SK-N-MC (cell line): ENCODE measurements at regions not wholly inside any gene's neighbourhood (a gene's known extent, or its start where the extent isn't known, plus 50 kb on each side); places are given as distances from the start of the nearest gene placed in this dataset.

Source experiments
- DNase-seq: peaks from one replicate; pipeline ENCODE4 v3.0.0-alpha.2; 2011; ENCODE audit warnings: low read depth, low spot score
- H3K27ac ChIP-seq: fragments of 200-600 bp; sonication (generic); 2 replicates; pipeline ENCODE4 v1.5.1; 2016; ENCODE audit warnings: mixed run types
- H3K36me3 ChIP-seq: fragments of 200-600 bp; sonication (generic); 2 replicates; pipeline ENCODE4 v1.6.1; 2017; ENCODE audit warnings: antibody characterized with exemption, low read length, mixed read lengths; ENCODE audit not compliant: insufficient read depth
- H3K4me3 ChIP-seq: fragments of 200-600 bp; sonication (generic); 2 replicates; pipeline ENCODE4 v1.5.1; 2016
- H3K9ac ChIP-seq: fragments of 200-600 bp; sonication (generic); 2 replicates; pipeline ENCODE4 v1.8.0; 2017; ENCODE audit warnings: mixed run types, mixed read lengths; ENCODE audit not compliant: insufficient read length
- H3K9me3 ChIP-seq: fragments of 200-600 bp; sonication (generic); 2 replicates; pipeline ENCODE4 v1.6.1; 2017; ENCODE audit warnings: low read depth, mild to moderate bottlenecking, antibody characterized with exemption, low read length, moderate library complexity, mixed read lengths
- EZH2 ChIP-seq: fragments of 200-600 bp; sonication (generic); IDR thresholded peaks from one replicate; pipeline ENCODE4 v1.6.1; 2017; ENCODE audit warnings: antibody characterized with exemption
- FOXP2 ChIP-seq: optimal IDR thresholded peaks from 2 replicates; pipeline ENCODE3; 2011; ENCODE audit warnings: mild to moderate bottlenecking, moderate library complexity; ENCODE audit not compliant: insufficient read depth; ENCODE audit errors: extremely low read length, control extremely low read depth
- POLR2AphosphoS5 ChIP-seq: IDR thresholded peaks from 2 replicates; pipeline ENCODE4 v1.6.1; 2012; ENCODE audit warnings: mild to moderate bottlenecking, low read depth, low read length, borderline replicate concordance

- Histone ChIP-seq H3K9me3 (no peaks in the 10 kb centered on the region), H3K27ac (no peak overlapping the region), H3K9ac (no peak overlapping the region), H3K4me3 (no peak overlapping the region), H3K36me3 (no peaks in the 10 kb centered on the region)
- TF ChIP-seq POLR2AphosphoS5 (no peak), FOXP2 (no peak), EZH2 (no peak)
- no peak for DNase-seq
Observed at GRCh38 chr11:115884800-115885534, 380.8 kb upstream of the CADM1 start.

GRCh38 chr11:115874843-115875242 is 370.6 kb upstream of the CADM1 start:
- H3K36me3 ChIP-seq: no peaks in the 10 kb centered on the region
- H3K9ac ChIP-seq: no peak overlapping the region
- no peak overlapping the region for H3K27ac ChIP-seq
- H3K4me3 ChIP-seq: no peak overlapping the region
- H3K9me3 ChIP-seq: no peaks in the 10 kb centered on the region
- no peak for TF ChIP-seq POLR2AphosphoS5
- TF ChIP-seq FOXP2: no peak
- TF ChIP-seq EZH2: no peak
- no peak for DNase-seq

GRCh38 chr11:115873813-115874212 is 369.6 kb upstream of the CADM1 start:
- Histone ChIP-seq H3K9me3 (no peaks in the 10 kb centered on the region), H3K36me3 (no peaks in the 10 kb centered on the region), H3K27ac (no peak overlapping the region), H3K9ac (no peak overlapping the region), H3K4me3 (no peak overlapping the region)
- DNase-seq: no peak
- TF ChIP-seq FOXP2 (no peak), EZH2 (no peak), POLR2AphosphoS5 (no peak)

- H3K9me3 ChIP-seq: no peaks in the 10 kb centered on the region
- H3K27ac ChIP-seq: no peak overlapping the region
- no peak for DNase-seq
- H3K9ac ChIP-seq: no peak overlapping the region
- H3K4me3 ChIP-seq: no peak overlapping the region
- TF ChIP-seq FOXP2 (no peak), POLR2AphosphoS5 (no peak), EZH2 (no peak)
- no peaks in the 10 kb centered on the region for H3K36me3 ChIP-seq
Observed at GRCh38 chr11:115872416-115872815, 368.2 kb upstream of the CADM1 start.

- H3K36me3 ChIP-seq: no peaks in the 10 kb centered on the region
- TF ChIP-seq POLR2AphosphoS5 (no peak), FOXP2 (no peak), EZH2 (no peak)
Observed at GRCh38 chr11:115871161-115871760, 367.0 kb upstream of the CADM1 start.

GRCh38 chr11:115869780-115870431 is 365.7 kb upstream of the CADM1 start:
- H3K36me3 ChIP-seq: no peaks in the 10 kb centered on the region
- H3K4me3 ChIP-seq: no peak overlapping the region
- TF ChIP-seq EZH2 (no peak), POLR2AphosphoS5 (no peak), FOXP2 (no peak)
- no peak overlapping the region for H3K27ac ChIP-seq
- no peaks in the 10 kb centered on the region for H3K9me3 ChIP-seq
- DNase-seq: no peak
- no peak overlapping the region for H3K9ac ChIP-seq

More at GRCh38 chr11:115871161-115871760, 367.0 kb upstream of the CADM1 start:
- no peak for DNase-seq
- Histone ChIP-seq H3K4me3 (no peak overlapping the region), H3K9me3 (no peaks in the 10 kb centered on the region), H3K27ac (no peak overlapping the region), H3K9ac (no peak overlapping the region)

- Histone ChIP-seq H3K27ac (no peak overlapping the region), H3K9ac (no peak overlapping the region), H3K4me3 (no peak overlapping the region), H3K9me3 (no peaks in the 10 kb centered on the region), H3K36me3 (no peaks in the 10 kb centered on the region)
- TF ChIP-seq FOXP2: no peak
- no peak for TF ChIP-seq EZH2
- no peak for TF ChIP-seq POLR2AphosphoS5
- no peak for DNase-seq
Observed at GRCh38 chr11:115869131-115869530, 364.9 kb upstream of the CADM1 start.

- DNase-seq: no peak
- H3K36me3 ChIP-seq: no peaks in the 10 kb centered on the region
- no peaks in the 10 kb centered on the region for H3K9me3 ChIP-seq
- no peak overlapping the region for H3K9ac ChIP-seq
- TF ChIP-seq EZH2 (no peak), FOXP2 (no peak), POLR2AphosphoS5 (no peak)
- H3K27ac ChIP-seq: no peak overlapping the region
- H3K4me3 ChIP-seq: no peak overlapping the region
Observed at GRCh38 chr11:115860246-115860645, 356.0 kb upstream of the CADM1 start.
